Activated CD4-positive, alpha-beta T cell treated with anti-CD3 and anti-CD28 coated beads for 4 hours (primary cell): ENCODE measurements at regions not wholly inside any gene's neighbourhood (a gene's known extent, or its start where the extent isn't known, plus 50 kb on each side); places are given as distances from the start of the nearest gene placed in this dataset.

Experiments
- DNase-seq, 2 donors: peaks; one replicate each; pipeline ENCODE4 v3.0.0-alpha.2; 2020

- no peak for DNase-seq
These were observed 70.3 kb upstream of the ASTN2 start for GRCh38 chr9:117485176-117485575.

GRCh38 chr9:117480729-117481128, 65.9 kb upstream of the ASTN2 start:
- DNase-seq, result no peak

GRCh38 chr9:117480253-117480652, 65.4 kb upstream of the ASTN2 start:
- no peak for DNase-seq

GRCh38 chr9:117473293-117473692, 58.4 kb upstream of the ASTN2 start:
- DNase-seq, result no peak

- DNase-seq, result no peak
These were observed 56.0 kb upstream of the ASTN2 start for GRCh38 chr9:117470902-117471301.

- no peak for DNase-seq
These were observed 55.6 kb upstream of the ASTN2 start for GRCh38 chr9:117470455-117470854.

- no peak for DNase-seq
These were observed 51.3 kb upstream of the ASTN2 start for GRCh38 chr9:117466111-117466510.

GRCh38 chr9:117465706-117466105, 50.8 kb upstream of the ASTN2 start:
- no peak for DNase-seq

- DNase-seq, result no peak
These were observed 50.2 kb upstream of the ASTN2 start for GRCh38 chr9:117464941-117465616.
